HG03066 (cell line): ENCODE measurements at regions not wholly inside any gene's neighbourhood (a gene's known extent, or its start where the extent isn't known, plus 50 kb on each side); places are given as distances from the start of the nearest gene placed in this dataset.

ENCODE experiments used
- ATAC-seq: cut with Tn5 transposase; IDR thresholded peaks from one replicate; pipeline ENCODE4 v1.9.1; 2021; ENCODE audit warnings: low read depth; ENCODE audit not compliant: unreplicated experiment

DNA sequence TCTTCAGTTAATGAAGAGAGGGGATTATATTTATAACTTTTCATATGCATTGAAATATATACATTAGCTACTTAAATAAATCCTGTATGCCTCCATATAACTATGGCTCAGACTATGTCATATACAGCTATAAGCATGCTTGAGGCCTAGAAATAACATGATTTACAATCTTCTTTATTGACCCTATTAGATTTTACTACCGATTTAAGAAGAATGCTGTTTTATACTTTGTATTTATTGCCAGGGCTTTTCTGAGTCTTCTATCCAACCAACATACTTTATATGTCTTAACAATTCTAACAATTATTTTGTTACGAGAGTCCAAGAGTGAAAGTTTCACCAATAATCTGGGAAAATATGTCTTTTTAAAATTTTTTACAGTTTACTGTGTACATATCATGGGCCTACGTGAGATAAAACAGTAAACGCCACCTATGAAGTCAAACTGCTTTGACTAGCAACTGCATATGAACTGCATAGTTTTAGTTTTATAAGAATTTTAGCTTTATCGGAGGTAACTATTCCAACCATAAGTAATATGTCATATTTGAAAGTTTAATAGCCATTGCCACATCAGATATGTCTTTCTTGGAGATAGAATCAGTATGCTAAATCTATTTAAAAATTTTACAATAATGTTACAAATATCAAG is 861.0 kb downstream of the USP25 start:
- ATAC-seq = no peak

DNA sequence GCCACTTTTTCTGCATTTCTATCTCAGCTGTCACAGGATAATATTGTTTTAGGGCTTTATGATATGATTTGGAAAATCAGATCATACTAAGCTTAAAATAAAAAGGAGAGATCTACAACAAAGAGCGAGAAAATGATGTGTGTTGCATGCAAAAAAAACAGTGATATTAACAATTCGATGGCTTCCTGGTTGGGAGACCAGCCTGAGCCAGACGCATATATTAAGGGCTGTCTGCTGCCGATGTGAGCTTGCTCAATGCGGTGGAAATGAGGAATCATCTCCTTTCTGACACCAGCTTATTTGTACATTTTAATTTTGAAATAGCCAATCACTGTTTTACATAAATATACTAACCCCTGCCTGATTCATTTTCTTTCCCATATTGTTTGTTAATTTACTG is 862.6 kb downstream of the USP25 start:
- ATAC-seq = no peak

DNA sequence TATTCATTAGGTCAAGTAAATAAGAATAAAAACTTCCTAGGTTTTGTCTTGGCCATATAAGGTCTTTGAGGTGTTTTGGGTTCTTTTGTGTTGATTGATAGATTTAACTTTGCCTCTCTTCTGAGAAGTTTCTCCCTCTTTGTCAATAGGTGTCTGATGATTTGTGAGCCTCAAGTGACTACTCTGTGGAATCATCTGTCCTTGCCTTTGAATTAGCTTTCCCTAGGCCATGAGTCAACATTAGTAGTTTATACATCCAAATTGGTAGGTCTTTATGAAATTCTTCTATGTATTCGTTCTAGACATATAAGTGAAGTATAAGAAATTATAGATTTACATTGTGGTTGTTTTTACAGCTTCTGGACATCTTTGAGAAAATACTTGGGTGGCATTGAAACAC is 864.4 kb downstream of the USP25 start:
- no peak for ATAC-seq

DNA sequence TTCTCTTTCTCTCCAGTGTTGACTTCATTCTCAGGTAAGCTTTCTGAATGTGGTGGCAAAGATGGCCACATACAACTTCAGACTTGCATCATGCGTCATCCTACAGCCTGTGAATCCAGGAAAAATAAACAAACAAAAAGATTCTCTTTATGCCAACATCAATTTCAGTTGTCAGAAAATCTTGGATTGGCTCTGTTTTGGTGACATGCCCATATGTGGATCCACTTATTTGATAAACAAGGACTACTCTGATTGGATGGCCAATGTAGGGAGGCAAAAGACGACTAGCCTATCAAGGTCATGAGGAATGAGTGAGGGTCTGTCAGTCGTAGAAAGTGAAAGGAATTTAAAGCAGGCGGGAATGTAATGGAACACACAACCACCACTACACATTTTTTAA is 866.6 kb downstream of the USP25 start:
- no peak for ATAC-seq

DNA sequence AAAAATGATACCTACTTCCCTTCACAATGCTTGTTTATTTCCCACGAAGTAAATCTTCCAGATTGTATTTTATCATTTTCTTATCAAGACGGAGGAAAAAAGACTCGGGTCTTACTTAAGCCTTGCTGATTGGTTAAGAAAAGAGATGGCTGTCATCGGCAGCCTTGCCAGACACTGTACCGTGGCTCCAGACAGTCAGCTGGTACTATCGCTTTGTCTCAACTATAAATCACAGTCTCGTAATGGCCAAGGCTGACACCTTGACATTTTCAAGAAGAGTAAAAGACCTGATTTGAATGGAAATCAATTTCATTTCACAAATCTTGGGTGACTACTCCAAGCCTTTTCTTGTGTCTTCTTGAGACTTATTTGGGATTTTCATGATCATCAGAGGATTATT is 868.0 kb downstream of the USP25 start:
- ATAC-seq = no peak

DNA sequence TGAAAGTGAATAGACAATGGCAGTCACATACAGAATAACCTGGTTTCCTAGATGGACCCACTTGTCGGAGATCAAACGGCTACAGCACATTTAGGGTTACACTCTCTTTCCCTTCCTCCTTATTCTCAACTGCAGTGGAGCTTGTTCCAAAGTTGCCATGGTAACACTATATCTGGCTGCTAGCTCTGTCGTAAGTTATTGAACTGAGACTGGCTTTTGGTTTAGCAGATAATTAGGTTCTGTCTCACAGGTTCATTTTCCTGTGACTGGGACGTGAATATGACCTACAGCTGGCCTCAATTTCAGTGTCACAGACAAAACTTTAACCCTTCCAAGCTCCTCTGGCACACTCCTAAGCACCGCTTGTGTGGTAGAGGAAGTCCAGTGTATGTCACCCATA is 875.8 kb downstream of the USP25 start:
- ATAC-seq = no peak

DNA sequence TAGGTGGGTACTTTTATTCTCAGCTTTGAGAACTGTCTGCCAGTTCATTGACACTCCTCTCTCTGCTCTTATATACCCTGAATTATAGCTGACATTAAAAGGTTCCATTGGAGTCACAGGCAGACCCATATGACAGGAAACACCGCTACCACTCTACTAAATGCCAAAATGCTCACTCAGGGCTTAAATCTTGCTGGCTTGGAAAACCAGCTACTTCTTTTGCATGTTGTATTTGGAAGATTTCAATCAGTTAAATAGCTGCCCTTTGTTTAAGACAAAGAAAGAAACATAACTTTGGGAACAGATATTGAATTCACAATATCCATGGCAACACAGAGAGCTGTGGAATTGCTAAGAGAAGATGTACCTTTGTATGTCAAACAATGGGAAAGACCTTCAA is 876.5 kb downstream of the USP25 start:
- ATAC-seq = no peak

DNA sequence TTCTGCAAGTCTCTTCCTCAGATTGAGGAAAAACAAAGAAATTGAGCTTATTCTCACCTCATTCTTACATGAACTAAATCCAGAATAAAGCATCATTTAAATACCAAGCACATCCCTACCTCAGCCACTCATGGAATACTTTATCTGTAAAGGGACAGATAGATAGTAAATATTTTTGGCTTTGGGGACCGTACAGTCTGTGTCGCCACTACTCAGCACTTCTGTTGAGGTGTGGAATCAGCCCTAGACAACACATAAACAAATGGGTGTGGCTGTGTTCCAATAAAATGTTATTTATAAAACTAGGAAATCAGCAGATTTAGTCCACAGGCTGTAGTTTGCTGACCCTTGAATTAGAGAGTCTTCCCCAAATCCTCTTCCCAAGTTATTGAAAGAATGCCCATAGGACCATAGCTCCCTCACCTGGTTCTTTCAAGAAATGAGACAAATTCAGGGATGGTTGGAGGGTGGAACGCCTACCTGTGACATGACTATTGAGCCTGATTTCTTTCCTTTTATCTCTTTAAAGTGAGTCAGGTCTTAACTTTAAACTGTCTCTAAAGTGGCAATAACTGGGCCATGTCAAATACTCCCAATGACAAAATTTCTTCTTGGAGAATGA is 878.5 kb downstream of the USP25 start:
- no peak for ATAC-seq

DNA sequence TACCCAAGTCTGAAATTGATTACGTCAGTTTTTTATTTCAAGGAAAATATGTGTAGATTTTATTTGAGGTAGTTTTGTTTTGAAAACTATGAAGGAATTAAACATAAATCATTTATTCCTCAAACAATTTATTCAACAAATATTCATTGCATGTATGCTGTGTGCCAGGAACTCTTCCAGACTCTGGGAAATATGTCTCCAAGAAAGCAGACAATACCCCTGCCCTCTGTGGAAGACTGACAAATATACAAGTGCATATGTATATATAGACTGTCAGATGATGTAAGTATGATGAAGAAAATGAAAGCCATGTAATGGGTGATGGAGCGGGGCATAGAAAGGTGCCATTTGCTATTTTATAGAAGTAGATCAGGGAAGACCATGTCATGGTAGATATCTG is 889.5 kb downstream of the USP25 start:
- no peak for ATAC-seq

DNA sequence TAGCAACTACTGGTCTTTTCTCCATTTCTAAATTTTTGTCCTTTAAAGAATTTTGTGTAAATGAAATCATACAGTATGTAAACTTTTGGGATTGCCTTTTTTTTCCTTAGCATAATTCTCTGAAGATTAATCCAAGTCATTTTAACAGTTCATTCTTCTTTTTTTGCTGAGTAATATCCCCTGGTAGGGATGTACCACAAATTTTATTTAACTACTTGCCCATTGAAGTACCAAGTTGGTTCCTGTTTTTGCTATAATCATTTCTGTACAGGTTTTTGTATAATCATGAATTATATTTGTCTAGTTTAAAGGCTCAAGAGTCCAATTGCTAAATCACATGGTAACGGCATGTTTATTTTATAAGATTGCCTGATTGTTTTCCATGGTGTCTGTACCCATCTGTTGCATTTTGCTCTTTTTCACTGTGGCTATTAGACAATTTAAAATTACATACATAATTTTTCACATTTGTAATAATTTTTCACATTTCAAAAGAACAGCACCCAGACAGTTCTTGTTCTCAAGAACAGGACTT is 891.1 kb downstream of the USP25 start:
- ATAC-seq = no peak

DNA sequence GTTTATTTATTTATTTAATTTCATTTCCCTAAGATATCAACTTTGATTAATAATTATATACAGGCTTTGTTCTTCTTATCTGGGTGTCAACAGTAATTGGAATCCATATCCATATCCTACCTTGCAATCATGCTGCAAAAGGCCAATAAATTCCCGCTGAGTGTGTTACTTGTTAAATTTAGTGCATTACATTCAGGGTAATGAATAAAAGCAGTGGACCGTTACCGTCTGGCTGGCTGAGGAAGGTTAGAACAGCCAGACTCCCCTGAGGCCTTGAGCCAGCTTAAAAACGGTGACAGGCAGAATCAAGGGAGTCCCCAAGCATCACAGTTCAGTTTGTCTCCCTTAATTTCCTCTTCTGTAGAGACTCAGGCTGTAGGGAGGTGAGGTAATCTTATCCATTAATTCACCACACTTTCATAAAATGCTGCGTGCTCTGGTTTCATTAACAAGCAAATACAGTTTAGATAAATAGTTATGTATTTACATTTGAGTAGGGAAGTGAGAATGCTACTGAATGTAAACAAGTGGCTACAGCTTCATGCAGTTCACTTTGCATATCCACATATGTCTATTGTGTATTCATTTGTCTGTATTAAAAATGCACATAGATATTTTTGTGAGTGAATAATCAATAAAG is 888.2 kb upstream of the CXADR start:
- ATAC-seq = no peak

DNA sequence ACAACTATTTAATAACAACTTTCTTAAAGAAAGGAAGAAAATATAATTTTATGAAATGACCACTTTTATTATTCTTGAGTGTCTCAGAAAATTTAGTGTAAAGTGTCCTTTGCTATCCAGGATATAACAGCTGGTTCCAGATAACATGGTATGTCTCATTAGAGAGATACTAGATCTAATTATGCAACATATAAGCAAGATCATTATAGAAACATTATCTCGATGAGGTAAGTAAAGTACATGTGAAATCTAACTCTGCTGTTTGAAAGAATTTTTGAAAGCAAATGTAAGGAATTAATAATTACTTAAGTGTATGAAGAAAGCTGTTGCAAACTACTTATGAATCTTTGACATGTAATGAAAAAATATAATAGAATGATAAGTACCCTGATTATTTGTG is 887.4 kb upstream of the CXADR start:
- ATAC-seq = no peak

DNA sequence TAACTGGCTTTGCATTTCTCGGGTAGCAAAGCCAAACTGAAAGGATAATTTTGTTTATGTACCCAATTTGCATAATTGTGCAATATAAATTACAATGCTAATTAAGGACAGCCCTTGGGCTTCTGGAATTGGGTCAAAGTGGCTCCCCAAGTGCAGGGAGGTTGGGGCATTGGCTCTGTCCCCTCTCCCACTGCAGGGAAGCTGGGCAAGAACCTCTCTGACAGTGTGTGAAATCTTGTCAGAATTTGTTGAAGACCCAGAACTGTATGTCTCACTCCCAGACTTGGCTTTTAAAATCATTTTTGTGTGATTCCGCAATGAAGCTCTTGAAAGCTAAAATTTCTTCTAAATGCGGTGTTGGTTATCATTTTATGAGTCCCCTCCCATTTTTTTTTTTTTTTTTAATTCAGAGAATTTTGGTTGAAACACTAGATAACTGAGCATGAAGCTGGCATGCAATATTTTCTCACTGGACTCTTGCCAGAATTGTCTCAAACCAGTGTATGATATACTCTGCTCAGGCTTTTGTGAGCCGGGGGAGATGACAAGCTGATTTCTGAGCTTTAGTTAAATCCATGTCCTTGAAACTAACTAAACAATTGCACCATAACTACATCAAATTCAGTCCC is 878.9 kb upstream of the CXADR start:
- no peak for ATAC-seq

DNA sequence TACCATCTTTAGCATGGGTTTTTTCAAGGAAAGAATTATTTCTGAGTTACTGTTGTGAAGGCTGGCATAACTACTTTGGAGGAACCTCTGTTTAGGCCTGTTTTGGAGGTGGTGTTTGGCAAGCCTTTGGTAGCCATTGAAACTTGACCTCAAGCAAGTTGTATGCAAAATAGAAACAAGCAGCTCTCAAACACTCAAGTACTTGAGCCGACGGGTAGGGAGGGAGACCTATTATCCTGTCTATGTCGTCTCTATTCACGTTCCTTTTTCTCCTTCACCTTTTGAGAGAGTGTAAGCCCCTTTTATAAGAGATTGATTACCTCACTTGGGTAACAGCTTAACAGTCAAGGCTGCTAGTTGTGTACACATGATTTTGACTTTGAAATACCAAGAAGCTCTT is 878.3 kb upstream of the CXADR start:
- ATAC-seq = no peak

DNA sequence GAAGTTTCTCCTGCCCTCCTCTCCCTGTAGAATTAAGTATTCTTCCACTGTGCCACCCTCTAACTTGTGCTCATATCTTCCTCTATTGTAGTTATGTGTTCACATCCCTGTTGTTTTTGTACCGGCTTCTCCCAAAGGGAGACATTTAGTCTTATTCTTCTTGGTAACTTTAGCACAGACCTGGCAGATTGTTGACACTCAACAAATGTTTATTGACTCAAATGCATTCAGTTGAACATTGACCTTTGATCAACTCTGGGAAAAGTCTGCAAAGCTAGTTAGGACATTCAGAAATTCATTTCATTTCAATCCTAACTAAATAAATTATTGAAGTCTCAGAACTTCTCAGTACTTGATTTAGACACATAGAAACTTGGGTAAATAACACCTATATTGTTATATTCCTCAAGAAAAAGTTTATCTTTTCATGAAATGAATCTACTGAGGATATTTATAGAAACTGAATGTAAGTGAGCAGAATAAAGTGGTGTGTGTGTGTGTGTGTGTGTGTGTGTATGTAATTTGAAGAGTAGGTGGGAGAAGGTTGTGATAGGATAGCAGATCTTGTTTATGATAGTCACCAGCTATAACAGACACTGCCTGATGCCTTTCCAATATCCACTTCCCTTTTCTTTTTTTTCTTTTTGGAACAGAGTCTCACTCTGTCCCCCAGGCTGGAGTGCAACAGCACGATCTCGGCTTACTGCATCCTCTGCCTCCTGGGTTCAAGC is 872.4 kb upstream of the CXADR start:
- ATAC-seq = no peak

DNA sequence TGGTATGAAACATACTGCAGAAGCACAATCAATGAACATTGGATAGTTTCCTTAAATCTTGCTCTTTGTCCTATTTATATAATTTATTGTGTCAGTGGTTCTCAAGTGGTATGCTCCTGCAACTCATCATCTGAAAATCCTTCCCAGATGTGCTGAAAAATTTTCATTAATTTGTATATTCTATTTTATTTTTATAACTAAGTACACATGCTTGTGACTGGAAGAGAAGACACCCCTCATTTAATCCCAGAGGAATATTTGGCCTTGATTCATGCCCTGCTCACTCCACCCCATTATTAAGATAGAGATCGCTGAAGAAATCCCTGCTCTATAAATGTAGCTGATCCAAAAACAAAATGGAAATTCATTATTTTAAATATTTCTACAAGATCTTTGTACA is 870.5 kb upstream of the CXADR start:
- no peak for ATAC-seq

DNA sequence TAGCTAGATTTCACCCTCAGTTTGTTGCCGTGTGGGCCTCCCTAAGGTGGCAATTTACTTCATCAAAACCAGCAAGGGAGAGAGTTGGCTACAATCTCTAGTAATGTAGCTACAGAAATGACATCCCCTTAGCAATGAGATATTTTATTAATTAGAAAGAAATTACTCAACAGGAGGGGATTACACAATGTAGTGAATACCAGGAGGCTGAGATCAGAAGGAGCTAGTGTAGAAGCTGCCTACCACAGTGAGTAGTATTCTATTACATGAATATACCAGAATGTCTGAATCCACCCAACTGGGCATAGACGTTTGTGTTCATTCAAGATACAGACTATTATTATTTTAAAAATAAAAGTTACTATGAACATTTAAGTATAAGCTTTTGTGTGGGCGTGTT is 868.2 kb upstream of the CXADR start:
- no peak for ATAC-seq

DNA sequence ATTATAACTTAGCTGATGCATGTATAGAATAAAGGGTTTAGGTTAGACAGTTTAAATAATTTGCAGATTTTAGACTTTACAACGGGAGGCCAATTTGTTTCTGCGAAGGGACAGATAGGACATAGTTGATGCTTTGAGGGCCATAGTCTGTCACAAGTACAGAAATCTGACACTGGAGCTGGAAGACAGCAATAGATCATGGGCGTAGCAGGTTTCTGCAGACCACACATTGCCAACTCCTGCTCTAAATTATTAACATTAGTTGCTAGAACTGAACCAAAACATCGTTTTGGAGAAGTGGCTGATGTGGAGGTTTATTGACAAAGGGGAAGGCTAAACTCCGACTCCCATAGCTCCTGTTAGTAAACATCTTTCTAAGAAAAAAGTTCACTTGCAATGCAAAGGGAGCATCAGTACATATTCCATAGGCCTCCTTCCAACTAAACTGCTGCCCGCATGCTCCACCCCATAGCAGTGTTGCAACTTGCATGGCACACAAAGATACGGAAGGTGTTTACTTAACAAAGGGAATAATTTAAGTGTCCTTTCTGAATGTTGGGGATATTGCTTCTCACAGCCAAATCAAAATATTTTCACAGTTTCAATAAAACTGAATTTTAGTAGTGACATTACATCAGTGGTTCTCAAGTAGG is 862.0 kb upstream of the CXADR start:
- no peak for ATAC-seq

DNA sequence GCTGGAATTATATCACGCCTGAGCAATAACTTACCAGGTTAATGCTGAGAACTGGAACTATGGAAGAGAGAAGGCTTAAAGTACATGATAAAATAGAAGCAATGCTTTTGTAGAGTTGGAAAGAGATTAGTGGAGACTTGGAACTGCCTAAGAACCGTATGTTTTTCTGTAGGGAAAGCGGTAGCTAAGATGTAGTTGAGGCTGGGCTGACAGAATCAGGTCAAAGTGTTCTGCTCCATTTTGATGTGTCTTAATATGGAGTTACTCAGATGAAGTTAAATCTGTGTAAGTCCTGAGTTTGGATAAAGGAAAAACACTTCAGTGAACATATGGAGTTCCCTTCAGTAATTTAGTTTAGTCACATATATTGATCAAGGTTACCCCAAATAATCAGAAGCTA is 860.9 kb upstream of the CXADR start:
- ATAC-seq = no peak

DNA sequence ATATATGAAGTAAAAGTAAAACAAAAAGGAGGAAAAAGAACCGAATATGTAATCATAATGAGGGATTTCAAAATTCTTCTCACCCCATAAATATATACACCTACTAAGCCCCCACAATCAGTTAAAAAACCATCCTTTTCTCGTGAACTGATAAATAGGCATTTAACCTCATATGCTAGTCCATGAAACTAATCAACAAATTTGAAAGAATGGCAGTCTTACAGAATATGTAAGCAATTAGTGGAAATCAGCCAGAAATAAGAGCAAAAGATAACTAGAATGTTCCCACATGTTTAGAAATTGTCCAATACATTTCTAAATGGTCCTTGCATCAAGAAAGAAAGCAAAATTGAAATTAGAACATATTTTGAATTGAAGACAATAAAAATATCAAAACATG is 849.4 kb upstream of the CXADR start:
- no peak for ATAC-seq
